Activated CD4-positive, alpha-beta T cell treated with anti-CD3 and anti-CD28 coated beads, Interleukin-2, amount 50 U/mL, for 24 hours (primary cell): ENCODE measurements at regions not wholly inside any gene's neighbourhood (a gene's known extent, or its start where the extent isn't known, plus 50 kb on each side); places are given as distances from the start of the nearest gene placed in this dataset.
"Not testable (repeated sequence)": the region's sequence is repeated elsewhere in the genome, so short reads cannot be mapped to it uniquely, and the experiment has no call there.

Experiments used
- DNase-seq, 2 donors: peaks; one replicate each; pipeline ENCODE4 v3.0.0-alpha.2; 2020; ENCODE audit warnings: low read depth in 1 of 2, low spot score in 1 of 2

DNA sequence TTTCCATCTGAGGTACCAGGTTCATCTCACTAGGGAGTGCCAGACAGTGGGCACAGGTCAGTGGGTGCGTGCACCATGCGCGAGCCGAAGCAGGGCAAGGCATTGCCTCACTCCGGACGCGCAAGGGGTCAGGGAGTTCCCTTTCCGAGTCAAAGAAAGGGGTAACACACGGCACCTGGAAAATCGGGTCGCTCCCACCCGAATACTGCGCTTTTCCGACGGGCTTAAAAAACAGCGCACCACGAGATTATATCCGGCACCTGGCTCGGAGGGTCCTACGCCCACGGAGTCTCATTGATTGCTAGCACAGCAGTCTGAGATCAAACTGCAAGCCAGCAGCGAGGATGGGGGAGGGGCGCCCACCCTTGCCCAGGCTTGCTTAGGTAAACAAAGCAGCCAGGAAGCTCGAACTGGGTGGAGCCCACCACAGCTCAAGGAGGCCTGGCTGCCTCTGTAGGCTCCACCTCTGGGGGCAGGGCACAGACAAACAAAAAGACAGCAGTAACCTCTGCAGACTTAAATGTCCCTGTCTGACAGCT, 242.5 kb downstream of the CYLC2 start:
- DNase-seq, result not testable (repeated sequence)

DNA sequence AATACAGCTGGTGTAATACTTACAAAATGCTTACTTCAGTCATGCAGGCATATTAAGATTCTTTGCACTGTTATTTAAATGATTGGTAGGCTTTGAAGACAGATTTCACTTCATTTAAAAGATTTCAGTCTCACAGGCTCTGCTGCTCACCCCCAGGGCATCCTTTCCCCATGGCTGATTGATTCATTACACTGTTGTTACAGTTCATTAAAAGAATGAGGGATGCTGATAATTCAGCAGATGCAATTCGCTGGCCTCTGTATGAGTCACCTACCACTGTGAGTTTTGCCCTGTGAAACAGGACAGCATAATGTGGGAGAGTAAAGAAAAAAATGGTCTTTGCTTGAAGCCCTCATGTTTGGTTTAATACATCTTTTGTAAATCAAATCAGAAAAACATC, 246.9 kb downstream of the CYLC2 start:
- no peak for DNase-seq

DNA sequence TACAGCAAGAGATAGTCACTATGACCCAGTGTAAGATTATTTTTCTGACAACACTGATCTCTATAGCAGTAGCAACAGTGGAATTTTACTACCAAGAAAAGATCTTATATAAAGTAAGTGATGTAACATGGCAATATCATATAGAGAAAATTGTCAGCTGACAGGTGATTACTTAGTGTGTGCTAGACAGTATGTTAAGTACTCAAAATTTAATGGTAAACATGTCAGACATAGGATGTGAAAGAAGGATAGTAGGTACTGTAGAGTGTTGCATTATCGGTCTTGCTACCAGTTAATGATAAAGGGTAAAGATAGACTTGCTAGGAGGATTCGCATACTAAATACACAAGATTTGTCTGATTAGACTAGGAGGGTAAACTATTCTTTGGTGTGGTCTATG, 247.4 kb downstream of the CYLC2 start:
- no peak for DNase-seq

DNA sequence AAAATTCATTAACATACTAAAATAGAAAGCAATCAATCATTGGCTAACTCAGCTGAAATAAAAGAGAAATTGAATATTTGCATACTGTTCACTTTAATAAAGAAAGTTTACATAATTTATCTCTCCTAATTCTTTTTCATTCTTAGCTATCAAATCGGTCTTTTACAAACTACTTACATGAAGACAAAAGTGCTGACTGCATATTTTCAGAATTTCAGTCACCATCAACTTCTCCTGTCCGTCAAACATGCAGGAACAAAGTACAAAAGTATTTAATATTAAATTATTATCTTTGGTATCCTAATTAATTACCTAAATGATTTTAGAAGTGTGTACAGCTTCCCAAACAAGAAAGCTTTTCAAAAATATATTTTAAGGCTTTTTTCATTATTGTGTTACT, 248.4 kb downstream of the CYLC2 start:
- no peak for DNase-seq

DNA sequence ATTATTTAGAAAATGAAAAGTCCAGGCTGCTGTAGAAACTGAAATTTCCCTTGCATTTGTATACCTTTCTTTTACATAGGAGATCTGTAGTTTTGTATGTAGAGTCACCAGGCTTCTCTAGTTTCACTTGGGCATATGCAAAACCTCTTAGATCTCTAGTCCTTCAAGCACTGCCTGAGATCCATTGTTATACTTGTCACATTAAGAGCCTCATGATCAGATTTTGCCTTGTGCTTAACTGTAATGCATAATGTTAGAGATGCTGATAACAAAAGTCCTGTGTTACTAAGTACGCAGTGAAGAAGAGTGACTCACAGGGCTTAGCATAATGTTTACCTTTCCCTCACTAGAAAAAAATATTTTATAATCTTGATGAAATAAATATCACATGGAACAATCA, 250.2 kb downstream of the CYLC2 start:
- DNase-seq, result no peak

DNA sequence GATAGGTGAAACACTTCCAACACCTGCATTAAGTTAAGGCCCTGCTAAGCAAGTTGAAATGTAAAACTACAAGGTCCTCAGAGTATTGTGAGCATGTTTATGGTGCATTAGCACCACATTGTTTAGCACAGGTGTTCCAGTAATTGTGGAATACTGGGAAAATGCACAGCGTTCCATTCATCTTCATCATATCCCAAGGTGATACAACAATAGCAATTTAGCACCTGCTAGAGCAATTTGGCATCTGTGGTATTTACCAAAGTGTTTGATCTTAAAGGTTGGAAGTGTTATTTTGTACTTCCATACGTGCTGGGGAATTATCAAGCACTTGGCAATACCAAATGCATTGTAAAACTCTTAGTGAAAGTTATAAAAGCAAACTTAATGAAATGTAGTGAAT, 266.8 kb downstream of the CYLC2 start:
- no peak for DNase-seq

DNA sequence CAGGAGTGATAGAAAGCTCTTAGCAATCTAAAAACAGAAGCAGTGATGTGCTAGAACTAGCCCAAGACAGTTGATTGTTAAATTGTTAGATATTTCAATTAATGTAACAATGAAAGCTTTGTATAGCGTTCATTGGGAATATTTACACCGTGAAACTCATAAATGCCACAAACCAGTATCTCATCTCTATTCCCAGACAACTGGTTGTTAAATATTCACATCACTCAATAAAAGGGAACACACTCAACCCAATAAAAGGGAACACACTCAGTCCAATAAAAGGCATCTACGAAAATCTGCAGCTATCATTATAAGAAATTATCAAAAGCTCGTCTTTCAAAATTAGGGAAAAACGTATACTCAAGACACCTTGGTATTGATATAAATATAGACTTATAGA, 270.9 kb downstream of the CYLC2 start:
- no peak for DNase-seq

DNA sequence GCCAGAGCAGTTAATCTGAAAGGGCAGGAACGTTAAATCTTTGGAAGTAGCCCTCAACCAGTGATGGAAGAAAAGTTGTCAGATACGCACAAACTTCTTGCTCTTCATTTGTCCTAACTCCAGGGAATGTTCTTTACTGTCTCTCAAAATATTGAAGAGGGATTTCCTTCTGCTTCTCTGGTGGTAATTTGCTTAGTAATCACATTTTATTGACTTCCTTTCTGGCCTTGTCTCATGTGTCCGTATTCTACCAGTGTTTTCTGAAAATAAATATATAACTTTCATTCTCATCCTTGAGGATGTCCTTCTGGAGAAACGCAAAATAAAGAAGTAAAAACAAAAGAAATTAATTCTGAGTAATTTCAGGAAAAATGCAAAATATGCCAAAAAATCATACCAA, 282.1 kb downstream of the CYLC2 start:
- DNase-seq, result no peak

DNA sequence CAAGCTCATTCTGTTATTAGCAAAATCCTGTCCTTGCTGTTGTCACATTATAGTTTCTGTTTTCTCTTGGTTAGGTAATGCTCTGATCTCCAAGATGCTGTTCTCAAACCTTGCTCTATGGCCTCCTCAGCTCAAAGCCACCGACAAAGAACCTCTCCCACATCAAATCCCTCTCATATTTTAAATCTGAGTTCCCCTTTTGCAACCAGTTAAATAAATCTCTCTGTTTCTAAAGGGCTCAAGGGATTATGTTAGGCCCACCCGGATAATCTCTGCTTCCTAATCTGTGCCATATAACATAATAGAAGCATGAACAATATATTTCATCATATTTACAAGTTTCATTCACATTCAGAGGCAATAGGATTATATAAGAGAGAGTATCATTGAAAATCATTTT, 286.0 kb downstream of the CYLC2 start:
- DNase-seq, result no peak

DNA sequence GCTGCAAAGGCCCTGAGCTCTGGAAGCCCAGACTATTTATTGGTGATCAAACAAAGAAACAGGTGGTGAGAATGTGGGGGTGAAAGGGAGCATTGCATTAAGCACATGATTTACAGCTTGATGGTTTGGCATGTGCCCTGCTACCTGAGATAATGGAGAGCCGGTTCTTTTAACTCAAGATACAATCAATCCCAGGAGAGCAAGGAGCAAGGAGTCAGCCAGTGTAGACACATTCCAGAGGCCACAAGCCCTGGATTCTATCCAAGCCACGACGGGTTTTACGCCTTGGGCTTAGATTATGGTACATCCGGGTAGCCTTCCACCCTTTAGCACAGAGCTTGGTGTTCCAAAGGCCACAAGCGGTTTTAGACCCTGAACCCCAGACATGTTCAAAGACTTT, 292.2 kb downstream of the CYLC2 start:
- DNase-seq, result no peak

DNA sequence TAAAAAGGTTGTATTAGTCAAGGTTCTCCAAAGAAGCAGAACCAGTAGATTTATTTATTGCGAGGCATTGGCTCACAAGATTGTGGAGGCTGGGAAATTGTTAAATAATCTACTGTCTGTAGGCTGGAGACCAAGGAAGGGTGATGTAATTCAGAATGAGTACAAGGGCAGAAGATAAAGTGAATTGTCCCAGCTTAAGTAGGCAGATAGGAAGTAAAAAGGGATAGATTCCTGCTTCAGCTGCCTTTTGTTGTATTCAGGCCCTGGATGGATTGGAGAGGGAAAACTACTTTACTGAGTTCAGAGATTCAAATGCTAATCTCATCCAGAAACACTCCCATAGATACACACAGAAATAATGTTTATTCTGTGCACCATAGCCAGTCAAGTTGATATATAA, 301.1 kb downstream of the CYLC2 start:
- no peak for DNase-seq

DNA sequence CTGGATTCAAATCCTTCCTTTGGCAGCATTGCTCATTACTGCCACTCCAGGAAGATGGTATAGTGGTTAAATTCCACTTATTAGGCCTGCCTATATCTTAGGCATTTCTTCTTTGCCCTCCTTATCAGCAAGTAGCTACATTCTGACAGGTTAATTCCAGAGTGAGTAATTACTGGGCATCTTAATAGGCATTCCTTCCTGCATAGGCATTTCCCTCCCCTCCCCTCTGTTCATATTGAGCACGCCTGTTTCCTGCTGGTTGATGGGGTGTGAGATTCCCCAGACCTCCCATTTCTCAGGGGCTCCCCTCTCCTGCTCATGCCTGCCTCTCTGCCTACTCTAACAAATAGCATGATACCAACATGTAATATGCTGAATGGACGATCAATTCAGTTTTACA, 305.9 kb downstream of the CYLC2 start:
- no peak for DNase-seq

DNA sequence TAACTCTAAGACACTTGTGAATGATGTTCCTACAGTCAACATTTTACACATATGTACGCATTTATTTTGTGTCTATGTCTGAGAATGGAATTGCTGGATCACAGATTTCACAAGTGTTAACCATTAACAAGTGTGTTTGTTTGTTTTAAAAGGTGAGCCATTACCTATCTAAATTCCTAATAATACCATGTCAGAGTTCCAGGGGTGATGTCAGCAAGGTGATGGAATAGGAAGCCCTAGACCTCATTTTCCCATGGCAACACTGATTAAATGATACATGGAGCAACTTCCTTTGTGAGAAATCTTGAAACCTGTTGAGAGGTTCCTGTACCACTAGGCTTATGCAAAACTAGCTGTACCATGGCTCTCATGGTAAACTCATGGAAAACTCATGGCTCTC, 309.7 kb downstream of the CYLC2 start:
- DNase-seq, result no peak

DNA sequence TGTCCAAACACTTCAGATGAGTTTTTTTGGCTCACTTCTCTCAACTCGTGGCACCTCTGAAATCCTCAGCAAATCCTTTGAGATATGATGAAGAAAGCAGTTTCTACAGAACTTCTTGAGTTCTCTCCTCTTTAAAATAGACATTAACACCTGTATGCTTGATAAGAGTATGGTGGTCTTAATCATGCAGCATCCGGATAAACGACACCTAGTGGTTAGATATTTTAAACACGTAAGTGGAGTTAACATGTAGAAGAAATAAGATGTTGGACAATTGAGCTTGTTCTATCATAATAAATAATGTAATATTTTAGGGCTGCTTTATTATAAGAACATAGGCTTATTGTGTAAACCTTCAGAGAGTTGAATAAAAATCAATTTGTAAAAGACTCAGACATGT, 324.8 kb downstream of the CYLC2 start:
- DNase-seq, result no peak

DNA sequence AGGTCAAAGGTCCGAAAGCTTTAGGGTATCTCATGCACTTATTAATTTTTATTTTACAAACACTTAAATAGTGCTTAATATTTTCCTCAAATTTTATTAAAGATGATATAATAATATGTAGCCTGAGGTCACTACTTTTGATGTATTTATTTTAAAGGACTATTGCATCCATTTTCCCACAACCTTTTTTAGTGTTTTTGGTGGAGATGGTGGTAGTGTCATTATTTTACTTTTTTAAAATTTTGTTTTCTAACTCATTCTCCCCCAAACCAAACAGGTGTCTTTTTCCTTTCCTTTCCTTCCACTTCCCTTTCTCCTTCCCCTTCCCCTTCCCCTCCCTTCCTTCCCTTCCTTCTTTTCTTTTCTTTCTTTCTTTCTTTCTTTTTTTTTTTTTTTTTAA, 328.6 kb downstream of the CYLC2 start:
- DNase-seq, result no peak

DNA sequence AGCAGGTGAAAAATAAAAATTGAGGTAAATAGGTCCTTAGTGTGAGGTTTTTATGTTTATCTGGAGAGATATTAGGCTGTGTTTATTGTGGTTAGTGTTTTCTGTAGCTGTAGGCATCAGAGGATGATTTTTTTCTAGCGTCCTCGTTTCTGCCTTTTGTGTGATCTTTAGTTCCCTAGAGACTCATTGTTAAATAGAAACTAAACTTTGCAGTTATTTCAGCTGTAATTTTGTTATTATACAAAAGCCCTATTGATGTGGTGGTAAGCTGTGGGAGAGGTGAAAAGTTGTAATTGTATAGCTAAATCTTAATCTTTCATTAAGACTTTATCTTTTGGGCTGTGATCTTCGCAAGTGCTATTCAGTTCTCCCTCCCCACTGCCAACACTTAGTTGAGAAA, 340.3 kb downstream of the CYLC2 start:
- no peak for DNase-seq

DNA sequence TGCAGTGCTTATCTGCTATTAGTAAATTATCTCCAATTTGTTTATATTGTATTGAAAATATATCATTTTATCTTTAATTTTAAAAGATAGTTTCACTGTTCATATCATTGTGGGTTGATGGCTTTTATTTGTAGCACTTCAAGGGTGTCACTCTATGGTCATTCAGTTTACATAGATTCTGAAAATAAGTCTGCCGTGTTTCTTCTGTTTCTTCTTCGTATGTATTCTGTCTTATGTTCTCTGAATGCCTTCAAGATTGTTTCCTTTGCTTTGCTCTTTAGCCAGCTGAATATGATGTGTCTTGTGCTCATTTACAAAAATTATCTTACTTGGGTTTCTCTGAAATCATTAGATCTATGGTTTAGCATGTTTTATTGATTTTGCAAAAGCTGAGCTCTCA, 359.9 kb downstream of the CYLC2 start:
- DNase-seq, result no peak

DNA sequence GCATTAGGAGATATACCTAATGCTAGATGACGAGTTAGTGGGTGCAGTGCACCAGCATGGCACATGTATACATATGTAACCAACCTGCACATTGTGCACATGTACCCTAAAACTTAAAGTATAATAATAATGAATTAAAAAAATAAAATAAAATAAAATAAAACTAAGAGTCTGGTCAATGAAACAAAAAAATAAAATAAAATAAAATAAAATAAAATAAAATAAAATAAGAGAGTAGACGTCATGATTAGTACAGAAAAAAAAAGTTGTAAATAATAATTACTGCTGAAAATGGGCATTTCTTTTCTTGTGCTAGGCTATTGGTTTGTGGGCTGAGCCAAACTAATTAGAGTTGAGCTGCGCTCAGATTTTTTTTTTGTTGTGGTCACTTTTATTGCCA, 362.8 kb downstream of the CYLC2 start:
- not testable (repeated sequence) for DNase-seq

DNA sequence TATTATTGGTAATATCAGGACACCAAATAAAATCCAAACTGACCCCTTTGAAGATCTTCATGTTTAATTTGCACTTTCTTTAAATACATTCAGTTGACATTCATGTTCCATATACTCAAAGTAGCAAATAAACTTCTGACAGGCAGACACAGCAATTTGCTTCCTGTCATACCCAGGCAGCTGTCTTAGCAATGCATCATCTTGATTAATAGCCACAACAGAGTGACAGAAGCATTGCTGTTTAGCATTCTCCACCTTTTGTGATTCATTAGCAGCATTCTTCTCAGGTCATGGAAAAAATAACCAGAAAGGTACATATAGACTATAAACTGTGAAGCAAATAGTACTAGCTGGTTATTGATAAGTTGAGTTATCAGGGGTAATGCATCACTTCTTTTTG, 366.8 kb downstream of the CYLC2 start:
- DNase-seq, result no peak

DNA sequence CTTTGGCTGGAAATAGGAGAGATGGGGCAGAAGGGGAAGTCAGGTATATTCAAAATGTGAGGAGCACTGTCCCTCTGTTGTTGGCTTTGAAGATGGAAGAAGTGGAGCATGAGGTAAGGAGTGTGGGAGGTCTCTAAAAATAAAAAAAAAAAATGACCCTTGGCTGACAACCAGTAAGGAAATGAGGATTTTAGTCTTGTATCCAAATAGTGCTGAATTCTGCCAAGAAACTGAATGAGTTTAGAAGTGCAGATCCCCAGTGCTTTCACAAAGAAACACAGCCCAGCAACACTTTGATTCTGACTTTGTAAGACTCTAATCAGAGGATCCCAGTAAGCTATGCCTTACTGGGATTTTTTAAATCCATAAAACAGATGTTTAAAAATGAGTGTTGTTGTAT, 367.9 kb downstream of the CYLC2 start:
- DNase-seq, result no peak

DNA sequence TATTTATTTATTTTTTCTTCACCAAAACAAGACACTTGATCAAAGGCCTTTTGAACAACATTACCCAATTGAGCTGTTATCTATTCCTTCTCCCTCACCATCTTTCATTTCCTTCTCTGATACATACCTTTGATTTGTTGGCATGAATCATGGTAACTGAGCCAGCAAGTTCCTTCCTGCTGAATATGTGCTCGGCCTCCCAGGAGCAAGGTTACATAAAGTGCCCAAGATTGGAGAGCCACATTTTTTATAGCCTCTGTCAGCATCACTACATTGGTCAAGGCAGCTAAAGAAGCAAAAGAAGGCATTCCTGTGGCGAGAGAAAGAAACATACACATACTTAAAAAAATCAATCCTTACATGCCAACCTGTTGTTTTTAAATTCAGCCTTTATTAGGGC, 369.6 kb downstream of the CYLC2 start:
- DNase-seq, result no peak

DNA sequence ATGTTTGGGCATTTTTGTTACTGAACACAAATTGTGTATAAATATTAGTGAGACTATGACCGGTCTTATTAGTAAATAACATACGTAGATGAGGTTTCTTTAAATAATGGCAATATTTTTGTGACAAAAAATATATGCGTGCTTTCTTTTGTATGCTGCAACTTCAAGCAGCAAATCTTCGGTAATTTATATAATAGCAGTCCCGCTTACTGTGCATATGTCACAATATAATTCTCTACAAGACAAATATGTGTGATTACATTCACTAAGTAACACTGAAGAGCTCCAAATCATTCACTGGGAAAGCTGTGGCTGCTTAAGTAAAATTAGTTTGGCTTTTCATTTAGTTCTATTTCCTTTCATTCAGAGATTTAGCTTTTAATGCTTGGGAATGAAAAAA, 376.0 kb downstream of the CYLC2 start:
- no peak for DNase-seq

DNA sequence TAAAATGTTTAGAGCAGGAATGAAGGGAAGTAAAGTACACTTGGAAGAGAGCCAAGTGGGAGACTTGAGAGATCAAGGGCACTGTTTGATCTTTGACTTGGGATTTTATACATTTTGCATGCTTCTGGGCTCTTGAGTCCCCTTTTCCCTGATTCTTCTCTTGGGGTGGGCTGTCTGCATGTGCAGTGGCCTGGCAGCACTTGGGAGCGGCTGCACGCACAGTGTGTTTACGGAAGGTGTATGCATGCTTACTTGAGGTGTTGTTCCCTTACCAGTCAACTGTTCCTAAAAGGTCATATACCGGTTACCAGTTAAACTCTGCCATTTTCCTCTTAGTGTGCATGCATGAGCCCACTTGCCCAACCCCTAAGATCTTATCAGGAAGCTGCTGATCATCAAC, 377.7 kb downstream of the CYLC2 start:
- no peak for DNase-seq

DNA sequence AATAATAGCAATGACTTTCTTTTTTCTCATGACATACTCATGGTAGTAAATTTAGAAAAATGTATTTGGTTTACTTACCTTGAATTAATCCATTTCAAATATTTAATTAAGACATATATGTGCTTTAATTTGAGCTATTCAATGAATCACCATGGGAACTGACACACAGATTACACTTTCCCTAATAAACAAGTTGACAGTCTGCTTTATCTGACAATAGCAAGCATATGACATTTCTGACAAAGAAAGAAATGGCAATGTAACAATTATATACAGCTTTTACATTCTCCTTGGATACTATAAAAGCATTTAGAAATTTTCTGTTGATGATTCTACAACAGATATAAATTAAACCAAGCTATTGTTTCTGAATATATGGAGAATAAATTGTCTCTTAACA, 382.5 kb downstream of the CYLC2 start:
- no peak for DNase-seq
